Body of pancreas (tissue), 4 donors: ENCODE measurements at regions not wholly inside any gene's neighbourhood (a gene's known extent, or its start where the extent isn't known, plus 50 kb on each side); places are given as distances from the start of the nearest gene placed in this dataset.
"Not testable (repeated sequence)": the region's sequence is repeated elsewhere in the genome, so short reads cannot be mapped to it uniquely, and the experiment has no call there.

ENCODE experiments used
- CTCF ChIP-seq, 7 experiments: fragments of 450-650 bp in 4 of 7; fragments of 200-600 bp in 3 of 7; sonication (generic) in 3 of 7; IDR thresholded peaks; one replicate each; pipeline ENCODE4 v1.5.1; 2016 to 2019; ENCODE audit warnings: antibody characterized with exemption in 7 of 7
- POLR2A ChIP-seq, 3 donors: fragments of 450-650 bp; IDR thresholded peaks; one replicate each; pipeline ENCODE4 v1.6.1; 2016; ENCODE audit warnings: antibody characterized with exemption in 3 of 3, mild to moderate bottlenecking in 2 of 3

- TF ChIP-seq CTCF, POLR2A (IDR thresholded peaks at IDR 0.05): not testable (repeated sequence)
Observed at GRCh38 chr9:135384815-135385405, 94.7 kb upstream of the PPP1R26 start.
